ENCODE measurements at regions not wholly inside any gene's neighbourhood (a gene's known extent, or its start where the extent isn't known, plus 50 kb on each side); places are given as distances from the start of the nearest gene placed in this dataset.

DNA sequence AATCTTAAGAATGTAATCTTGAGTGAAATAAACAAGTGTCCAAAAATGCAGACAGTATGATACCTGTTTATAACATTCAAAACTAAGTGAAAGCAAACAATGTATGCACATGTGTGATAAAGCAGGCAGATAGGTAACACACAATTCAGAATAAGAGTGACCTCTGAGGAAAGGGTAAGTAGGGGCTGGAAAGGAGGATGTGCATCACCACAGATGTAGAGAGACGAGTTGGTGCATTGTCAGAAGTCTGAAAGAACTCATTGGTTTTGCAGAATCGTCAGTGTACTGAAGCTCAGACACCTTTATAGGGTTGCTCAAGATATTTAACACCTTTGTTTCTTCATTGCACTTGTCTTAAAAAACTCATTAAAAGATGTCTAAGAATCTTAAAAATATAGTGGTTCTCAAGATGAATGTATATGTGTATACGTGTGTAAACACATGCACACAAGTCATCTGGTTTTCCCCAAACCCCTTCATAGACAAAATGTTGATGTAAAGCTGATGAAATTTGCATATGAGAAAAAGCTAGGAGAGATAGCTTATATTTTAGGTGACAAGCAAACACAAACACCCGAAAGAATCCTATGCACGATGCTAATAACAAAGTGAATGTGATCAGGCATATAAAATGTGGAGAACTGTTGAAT, 197.6 kb upstream of the MEF2C start:
- TF ChIP-seq, protein P1, sequence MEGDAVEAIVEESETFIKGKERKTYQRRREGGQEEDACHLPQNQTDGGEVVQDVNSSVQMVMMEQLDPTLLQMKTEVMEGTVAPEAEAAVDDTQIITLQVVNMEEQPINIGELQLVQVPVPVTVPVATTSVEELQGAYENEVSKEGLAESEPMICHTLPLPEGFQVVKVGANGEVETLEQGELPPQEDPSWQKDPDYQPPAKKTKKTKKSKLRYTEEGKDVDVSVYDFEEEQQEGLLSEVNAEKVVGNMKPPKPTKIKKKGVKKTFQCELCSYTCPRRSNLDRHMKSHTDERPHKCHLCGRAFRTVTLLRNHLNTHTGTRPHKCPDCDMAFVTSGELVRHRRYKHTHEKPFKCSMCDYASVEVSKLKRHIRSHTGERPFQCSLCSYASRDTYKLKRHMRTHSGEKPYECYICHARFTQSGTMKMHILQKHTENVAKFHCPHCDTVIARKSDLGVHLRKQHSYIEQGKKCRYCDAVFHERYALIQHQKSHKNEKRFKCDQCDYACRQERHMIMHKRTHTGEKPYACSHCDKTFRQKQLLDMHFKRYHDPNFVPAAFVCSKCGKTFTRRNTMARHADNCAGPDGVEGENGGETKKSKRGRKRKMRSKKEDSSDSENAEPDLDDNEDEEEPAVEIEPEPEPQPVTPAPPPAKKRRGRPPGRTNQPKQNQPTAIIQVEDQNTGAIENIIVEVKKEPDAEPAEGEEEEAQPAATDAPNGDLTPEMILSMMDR (conservative IDR thresholded peaks at IDR 0.05; ENCODE audit: low read length) = no peak
- no peak for TF ChIP-seq EZH2phosphoT487 (IDR thresholded peaks at IDR 0.05; ENCODE audit: borderline replicate concordance, low read depth, low read length)

Data from OCI-LY7 (cell line).